Testis (tissue), 2 donors: ENCODE measurements at regions not wholly inside any gene's neighbourhood (a gene's known extent, or its start where the extent isn't known, plus 50 kb on each side); places are given as distances from the start of the nearest gene placed in this dataset.

Experiments used
- POLR2A ChIP-seq: fragments of 450-650 bp; IDR thresholded peaks from one replicate; pipeline ENCODE4 v1.6.1; 2017; ENCODE audit warnings: antibody characterized with exemption, mild to moderate bottlenecking, moderate library complexity
- TF ChIP-seq, protein P1 (sequence below), 3 experiments: fragments of 450-650 bp in 2 of 3; fragments of 200-600 bp in 1 of 3; sonication (generic) in 1 of 3; IDR thresholded peaks; one replicate each; pipeline ENCODE4 v1.5.1; 2016 to 2019; ENCODE audit warnings: antibody characterized with exemption in 3 of 3, mild to moderate bottlenecking in 2 of 3, moderate library complexity in 1 of 3

GRCh38 chr15:38680775-38681174, 116.2 kb upstream of the RASGRP1 start:
- TF ChIP-seq, protein P1, sequence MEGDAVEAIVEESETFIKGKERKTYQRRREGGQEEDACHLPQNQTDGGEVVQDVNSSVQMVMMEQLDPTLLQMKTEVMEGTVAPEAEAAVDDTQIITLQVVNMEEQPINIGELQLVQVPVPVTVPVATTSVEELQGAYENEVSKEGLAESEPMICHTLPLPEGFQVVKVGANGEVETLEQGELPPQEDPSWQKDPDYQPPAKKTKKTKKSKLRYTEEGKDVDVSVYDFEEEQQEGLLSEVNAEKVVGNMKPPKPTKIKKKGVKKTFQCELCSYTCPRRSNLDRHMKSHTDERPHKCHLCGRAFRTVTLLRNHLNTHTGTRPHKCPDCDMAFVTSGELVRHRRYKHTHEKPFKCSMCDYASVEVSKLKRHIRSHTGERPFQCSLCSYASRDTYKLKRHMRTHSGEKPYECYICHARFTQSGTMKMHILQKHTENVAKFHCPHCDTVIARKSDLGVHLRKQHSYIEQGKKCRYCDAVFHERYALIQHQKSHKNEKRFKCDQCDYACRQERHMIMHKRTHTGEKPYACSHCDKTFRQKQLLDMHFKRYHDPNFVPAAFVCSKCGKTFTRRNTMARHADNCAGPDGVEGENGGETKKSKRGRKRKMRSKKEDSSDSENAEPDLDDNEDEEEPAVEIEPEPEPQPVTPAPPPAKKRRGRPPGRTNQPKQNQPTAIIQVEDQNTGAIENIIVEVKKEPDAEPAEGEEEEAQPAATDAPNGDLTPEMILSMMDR (IDR thresholded peaks at IDR 0.05): no peak
- TF ChIP-seq POLR2A: no peak
